ENCODE measurements at regions not wholly inside any gene's neighbourhood (a gene's known extent, or its start where the extent isn't known, plus 50 kb on each side); places are given as distances from the start of the nearest gene placed in this dataset.
"Not testable (repeated sequence)": the region's sequence is repeated elsewhere in the genome, so short reads cannot be mapped to it uniquely, and the experiment has no call there.

DNA sequence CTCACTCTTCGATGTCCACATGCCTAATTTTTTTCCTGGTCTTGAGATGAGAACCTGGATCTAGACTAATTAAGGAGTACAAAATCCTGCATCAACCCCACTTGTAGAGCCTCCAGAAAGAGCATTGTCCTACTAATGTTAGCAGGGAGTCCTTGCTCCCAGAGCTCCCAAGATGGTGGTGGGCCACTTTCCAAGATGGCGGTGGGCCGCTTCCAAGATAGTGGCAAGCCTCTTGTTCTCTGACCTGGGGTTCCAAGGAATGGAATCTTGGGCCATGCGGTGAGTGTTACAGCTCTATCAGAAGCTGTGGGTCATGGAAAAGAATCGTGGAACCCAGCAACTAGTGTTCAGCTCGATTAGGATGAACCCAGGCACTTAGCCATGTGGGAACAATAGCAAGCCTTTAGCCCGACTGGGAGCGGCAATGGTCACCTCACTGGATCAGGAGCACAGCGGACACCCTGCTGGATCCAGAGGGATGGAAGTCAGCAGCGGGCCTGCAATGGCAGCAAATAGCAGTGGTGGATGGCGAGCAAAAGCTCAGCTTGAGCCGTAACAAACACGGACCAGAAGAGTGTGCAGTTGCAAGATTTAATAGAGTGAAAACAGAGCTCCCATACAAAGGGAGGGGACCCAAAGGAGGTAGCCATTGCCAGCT is 1997.5 kb upstream of the RAG2 start:
- not testable (repeated sequence) for TF ChIP-seq POLR2A, EP300, CTCF (IDR thresholded peaks at IDR 0.05)

All from ovary (tissue), 3 donors.